Panc1 (cell line): ENCODE measurements at regions not wholly inside any gene's neighbourhood (a gene's known extent, or its start where the extent isn't known, plus 50 kb on each side); places are given as distances from the start of the nearest gene placed in this dataset.

Source experiments
- ATAC-seq: fragments of 200-7000 bp; cut with Tn5 transposase; 2 replicates; pipeline ENCODE4 v1.9.1; 2020; ENCODE audit warnings: mild to moderate bottlenecking, moderate library complexity
- BruUV-seq: library from RNA; stranded (reverse); fragments of 400-500 nt; replicated peaks from 2 replicates; lab custom pipeline; 2021; lab: Mats Ljungman, UMichigan
- CTCF ChIA-PET: fragments of 300-600 bp; sonication (Branson Sonifier 250); formaldehyde crosslinking; loops from one replicate; lab custom pipeline; 2022; ENCODE audit warnings: antibody characterized with exemption; lab: Charles Lee
- POLR2A ChIA-PET: fragments of 300-600 bp; sonication (Branson Sonifier 250); formaldehyde crosslinking; loops from one replicate; lab custom pipeline; 2022; ENCODE audit warnings: antibody characterized with exemption; lab: Charles Lee
- DNase-seq: peaks from one replicate; pipeline ENCODE4 v3.0.0-alpha.2; 2010; ENCODE audit warnings: low read depth, low spot score
- H3K27ac ChIP-seq: 2 replicates; pipeline ENCODE4 v1.5.1; 2011; ENCODE audit warnings: mild to moderate bottlenecking, low read length, inconsistent platforms
- H3K27me3 ChIP-seq: fragments of 200-500 bp; sonication (Bioruptor generic); 2 replicates; pipeline ENCODE4 v1.6.0; 2014; ENCODE audit warnings: low read length, inconsistent platforms; ENCODE audit not compliant: control insufficient read depth, insufficient read depth
- H3K36me3 ChIP-seq: fragments of 200-500 bp; sonication (Bioruptor generic); 2 replicates; pipeline ENCODE4 v1.5.1; 2014; ENCODE audit warnings: inconsistent platforms, mild to moderate bottlenecking, low read length, moderate library complexity; ENCODE audit not compliant: control insufficient read depth, insufficient read depth
- H3K4me1 ChIP-seq: 2 replicates; pipeline ENCODE4 v1.5.1; 2011; ENCODE audit warnings: inconsistent platforms, mild to moderate bottlenecking, low read length, moderate library complexity; ENCODE audit not compliant: control insufficient read depth, insufficient read depth
- H3K4me3 ChIP-seq, 2 experiments: 2 replicates each; pipeline ENCODE4 v1.5.1; 2011 to 2012; ENCODE audit warnings: low read depth in 2 of 2, low read length in 2 of 2, mild to moderate bottlenecking in 2 of 2, inconsistent platforms in 1 of 2, moderate library complexity in 1 of 2
- H3K9me3 ChIP-seq: fragments of 200-500 bp; sonication (Bioruptor generic); 2 replicates; pipeline ENCODE4 v1.5.1; 2014; ENCODE audit warnings: low read depth, mild to moderate bottlenecking, inconsistent platforms, low read length, moderate library complexity; ENCODE audit not compliant: control insufficient read depth, insufficient read depth
- CTCF ChIP-seq: fragments of 450-650 bp; IDR thresholded peaks from 2 replicates; pipeline ENCODE4 v1.5.1; 2017; ENCODE audit warnings: mild to moderate bottlenecking
- POLR2AphosphoS5 ChIP-seq: IDR thresholded peaks from 2 replicates; pipeline ENCODE4 v1.6.1; 2012; ENCODE audit warnings: mild to moderate bottlenecking, low read depth, low read length, moderate library complexity
- REST ChIP-seq, 2 experiments: IDR thresholded peaks; 2 replicates each; pipeline ENCODE4 v1.6.1; 2011 to 2012; ENCODE audit warnings: low read depth in 2 of 2, control low read depth in 1 of 2, low read length in 1 of 2, mild to moderate bottlenecking in 1 of 2, moderate library complexity in 1 of 2; ENCODE audit not compliant: insufficient read depth in 1 of 2
- SIN3A ChIP-seq: IDR thresholded peaks from 2 replicates; pipeline ENCODE4 v1.6.1; 2012; ENCODE audit warnings: low read depth, mild to moderate bottlenecking, low read length, moderate library complexity, borderline replicate concordance; ENCODE audit not compliant: insufficient read depth
- TCF7L2 ChIP-seq: IDR thresholded peaks from 2 replicates; pipeline ENCODE4 v1.6.1; 2011; ENCODE audit warnings: mild to moderate bottlenecking, low read depth, low read length, inconsistent platforms
- in situ Hi-C: cut with HindIII; loops from 2 replicates; pipeline ENCODE4 v1.10.0; 2016; ENCODE audit warnings: low sequenced_read_pairs, low pct_unique_long_range_greater_than_20kb
- intact Hi-C: fragments of 100-400 bp; cut with micrococcal nuclease; formaldehyde crosslinking; loops from one replicate; pipeline ENCODE4 v1.10.0; 2022; ENCODE audit not compliant: unreplicated experiment

- Histone ChIP-seq H3K9me3 (no peaks in the 10 kb centered on the region), H3K36me3 (no peaks in the 10 kb centered on the region), H3K4me3 (no peak overlapping the region), H3K27ac (no peak overlapping the region), H3K27me3 (peaks cover 15% of the 10 kb centered on the region), H3K4me1 (no peaks in the 10 kb centered on the region; the same call in 1 of the 2 replicates)
- intact Hi-C loops (no loop called here), in situ Hi-C loops (no loop called here)
- DNase-seq (no peak), ATAC-seq (no peak)
- no TSS peak for BruUV-seq
- TF ChIP-seq CTCF: no peak
- TF ChIP-seq TCF7L2: no peak
- TF ChIP-seq REST (IDR thresholded peaks at IDR 0.05; ENCODE audit: insufficient read depth in 1 of 2, low read depth in 2 of 2, low read length in 1 of 2): no peak
- CTCF ChIA-PET: no interaction called here
- POLR2A ChIA-PET: no interaction called here
These were observed 139.5 kb downstream of the ERMARD start for GRCh38 chr6:169890901-169891300.

GRCh38 chr6:169890049-169890448, 138.6 kb downstream of the ERMARD start:
- intact Hi-C loops: no loop called here
- ChIA-PET POLR2A (no interaction called here), CTCF (no interaction called here)
- H3K9me3 ChIP-seq: no peaks in the 10 kb centered on the region
- ATAC-seq (no peak), DNase-seq (no peak)
- TF ChIP-seq SIN3A (no peak), POLR2AphosphoS5 (no peak), REST (IDR thresholded peaks at IDR 0.05; ENCODE audit: insufficient read depth in 1 of 2, low read depth in 2 of 2, low read length in 1 of 2) (no peak), CTCF (no peak), TCF7L2 (no peak)
- BruUV-seq: no TSS peak
- H3K27me3 ChIP-seq: peaks cover 15% of the 10 kb centered on the region
- H3K27ac ChIP-seq: no peak overlapping the region
- in situ Hi-C loops: no loop called here
- H3K36me3 ChIP-seq: no peaks in the 10 kb centered on the region
- no peaks in the 10 kb centered on the region; the same call in 1 of the 2 replicates for H3K4me1 ChIP-seq
- no peak overlapping the region for H3K4me3 ChIP-seq
